Vagina (tissue), 2 donors: ENCODE measurements at regions not wholly inside any gene's neighbourhood (a gene's known extent, or its start where the extent isn't known, plus 50 kb on each side); places are given as distances from the start of the nearest gene placed in this dataset.

Source experiments
- DNase-seq, 2 donors: peaks; one replicate each; pipeline ENCODE4 v3.0.0-alpha.2; 2017; ENCODE audit errors: extremely low spot score in 2 of 2
- H3K27ac ChIP-seq: fragments of 200-600 bp; sonication (generic); one replicate; pipeline ENCODE4 v1.5.1; 2019
- H3K27me3 ChIP-seq: fragments of 200-600 bp; sonication (generic); one replicate; pipeline ENCODE4 v1.5.1; 2019
- H3K36me3 ChIP-seq, 2 donors: fragments of 200-600 bp; sonication (generic); one replicate each; pipeline ENCODE4 v1.5.1; 2017 to 2019
- H3K4me1 ChIP-seq: fragments of 200-600 bp; sonication (generic); one replicate; pipeline ENCODE4 v1.5.1; 2019
- H3K4me3 ChIP-seq, 2 donors: fragments of 200-600 bp; sonication (generic); 1 replicate in 1 of 2; 2 replicates in 1 of 2; pipeline ENCODE4 v1.5.1; 2016 to 2019
- H3K9me3 ChIP-seq: fragments of 200-600 bp; sonication (generic); one replicate; pipeline ENCODE4 v1.5.1; 2019
- CTCF ChIP-seq, 3 experiments: fragments of 450-650 bp in 2 of 3; fragments of 200-600 bp in 1 of 3; sonication (generic) in 1 of 3; IDR thresholded peaks; one replicate each; pipeline ENCODE4 v1.5.1; 2017 to 2019; ENCODE audit warnings: antibody characterized with exemption in 3 of 3, mild to moderate bottlenecking in 2 of 3, moderate library complexity in 2 of 3
- POLR2A ChIP-seq, 2 donors: fragments of 450-650 bp; IDR thresholded peaks; one replicate each; pipeline ENCODE4 v1.6.1; 2017; ENCODE audit warnings: antibody characterized with exemption in 2 of 2, mild to moderate bottlenecking in 2 of 2, moderate library complexity in 2 of 2
- POLR2AphosphoS5 ChIP-seq, 2 donors: sonication (generic); formaldehyde crosslinking; IDR thresholded peaks; one replicate each; pipeline ENCODE4 v1.9.0; 2017; ENCODE audit warnings: antibody characterized with exemption in 2 of 2, mild to moderate bottlenecking in 2 of 2, low read depth in 1 of 2; ENCODE audit not compliant: insufficient read depth in 1 of 2
- intact Hi-C: fragments of 100-400 bp; cut with DNase I; formaldehyde crosslinking; loops from one replicate; pipeline ENCODE4 v1.15.1; 2023

GRCh38 chr12:107543841-107544240 is 141.8 kb upstream of the PWP1 start:
- no peaks in the 10 kb centered on the region for H3K36me3 ChIP-seq
- no peak for DNase-seq

GRCh38 chr12:107544937-107545336 is 140.7 kb upstream of the PWP1 start:
- Histone ChIP-seq H3K27me3 (no peaks in the 10 kb centered on the region), H3K27ac (no peak overlapping the region), H3K4me3 (no peak overlapping the region), H3K9me3 (no peaks in the 10 kb centered on the region), H3K4me1 (peaks cover 14% of the 10 kb centered on the region), H3K36me3 (no peaks in the 10 kb centered on the region)
- no peak for DNase-seq
- intact Hi-C loops = no loop called here
- no peak for TF ChIP-seq POLR2AphosphoS5 (IDR thresholded peaks at IDR 0.05; ENCODE audit: insufficient read depth in 1 of 2, low read depth in 1 of 2)
- no peak for TF ChIP-seq POLR2A (IDR thresholded peaks at IDR 0.05)
- TF ChIP-seq CTCF (IDR thresholded peaks at IDR 0.05) = no peak

More at GRCh38 chr12:107543841-107544240, 141.8 kb upstream of the PWP1 start:
- Histone ChIP-seq H3K4me3 (no peak overlapping the region), H3K27ac (no peak overlapping the region), H3K4me1 (peaks cover 14% of the 10 kb centered on the region), H3K27me3 (no peaks in the 10 kb centered on the region), H3K9me3 (no peaks in the 10 kb centered on the region)
- intact Hi-C loops = no loop called here
- TF ChIP-seq POLR2AphosphoS5 (IDR thresholded peaks at IDR 0.05; ENCODE audit: insufficient read depth in 1 of 2, low read depth in 1 of 2) (no peak), CTCF (IDR thresholded peaks at IDR 0.05) (no peak), POLR2A (IDR thresholded peaks at IDR 0.05) (no peak)

GRCh38 chr12:107545737-107546353 is 139.8 kb upstream of the PWP1 start:
- H3K27ac ChIP-seq = no peak overlapping the region

GRCh38 chr12:107547389-107547788 is 138.2 kb upstream of the PWP1 start:
- TF ChIP-seq POLR2AphosphoS5 (IDR thresholded peaks at IDR 0.05; ENCODE audit: insufficient read depth in 1 of 2, low read depth in 1 of 2) (no peak), POLR2A (IDR thresholded peaks at IDR 0.05) (no peak), CTCF (IDR thresholded peaks at IDR 0.05) (no peak)
- Histone ChIP-seq H3K27me3 (no peaks in the 10 kb centered on the region), H3K27ac (no peak overlapping the region), H3K4me1 (peaks cover 14% of the 10 kb centered on the region), H3K4me3 (no peak overlapping the region), H3K36me3 (no peaks in the 10 kb centered on the region), H3K9me3 (no peaks in the 10 kb centered on the region)
- DNase-seq = no peak
- intact Hi-C loops = no loop called here

More at GRCh38 chr12:107545737-107546353, 139.8 kb upstream of the PWP1 start:
- Histone ChIP-seq H3K4me1 (peaks cover 14% of the 10 kb centered on the region), H3K27me3 (no peaks in the 10 kb centered on the region), H3K4me3 (no peak overlapping the region), H3K9me3 (no peaks in the 10 kb centered on the region), H3K36me3 (no peaks in the 10 kb centered on the region)
- intact Hi-C loops = no loop called here
- TF ChIP-seq POLR2A (IDR thresholded peaks at IDR 0.05) (no peak), POLR2AphosphoS5 (IDR thresholded peaks at IDR 0.05; ENCODE audit: insufficient read depth in 1 of 2, low read depth in 1 of 2) (no peak), CTCF (IDR thresholded peaks at IDR 0.05) (no peak)
- no peak for DNase-seq

GRCh38 chr12:107549651-107550480 is 135.7 kb upstream of the PWP1 start:
- Histone ChIP-seq H3K27me3 (no peaks in the 10 kb centered on the region), H3K36me3 (no peaks in the 10 kb centered on the region), H3K4me1 (peaks cover 11% of the 10 kb centered on the region), H3K4me3 (no peak overlapping the region), H3K9me3 (no peaks in the 10 kb centered on the region), H3K27ac (no peak overlapping the region)
- intact Hi-C loops = no loop called here
- no peak for DNase-seq
- no peak for TF ChIP-seq CTCF (IDR thresholded peaks at IDR 0.05)
- TF ChIP-seq POLR2A (IDR thresholded peaks at IDR 0.05) = no peak
- TF ChIP-seq POLR2AphosphoS5 (IDR thresholded peaks at IDR 0.05; ENCODE audit: insufficient read depth in 1 of 2, low read depth in 1 of 2) = no peak
